Psoas muscle (tissue), 7 donors: ENCODE measurements at regions not wholly inside any gene's neighbourhood (a gene's known extent, or its start where the extent isn't known, plus 50 kb on each side); places are given as distances from the start of the nearest gene placed in this dataset.

Experiments used
- ATAC-seq, 4 donors: fragments of 200-7000 bp; cut with Tn5 transposase; one replicate each; pipeline ENCODE4 v1.9.1; 2020; ENCODE audit warnings: moderate library complexity in 3 of 4, mild to moderate bottlenecking in 2 of 4
- DNase-seq, 2 donors: peaks; one replicate each; pipeline ENCODE4 v3.0.0-alpha.2; 2020
- H3K27ac ChIP-seq: fragments of 200-600 bp; one replicate; pipeline ENCODE4 v1.8.0; 2022
- H3K27me3 ChIP-seq, 3 donors: fragments of 200-600 bp in 1 of 3; one replicate each; pipeline versions ENCODE4 v1.6.1 to v1.8.0; 2013 to 2022; ENCODE audit warnings: low read length in 2 of 3, mild to moderate bottlenecking in 2 of 3, moderate library complexity in 1 of 3; ENCODE audit not compliant: insufficient read depth in 3 of 3
- H3K36me3 ChIP-seq, 2 donors: fragments of 200-600 bp in 1 of 2; one replicate each; pipeline versions ENCODE4 v1.6.1 to v1.8.0; 2013 to 2022; ENCODE audit warnings: low read depth in 1 of 2, mild to moderate bottlenecking in 1 of 2, moderate library complexity in 1 of 2; ENCODE audit not compliant: insufficient read depth in 1 of 2
- H3K4me1 ChIP-seq: fragments of 200-600 bp; one replicate; pipeline ENCODE4 v1.8.0; 2022
- H3K4me3 ChIP-seq: fragments of 200-600 bp; one replicate; pipeline ENCODE4 v1.8.0; 2022; ENCODE audit warnings: mild to moderate bottlenecking
- H3K9me3 ChIP-seq: fragments of 200-600 bp; one replicate; pipeline ENCODE4 v1.8.0; 2022
- WGBS, 3 donors: extraction: QIAGEN DNeasy Blood & Tissue Kit; methylation state at CpG; one replicate each; pipeline versions ENCODE4 v1.1.6 to v1.1.7; 2013; 5-methylcytosine and 5-hydroxymethylcytosine counted together
- intact Hi-C, 2 donors: fragments of 100-400 bp; cut with DNase I; formaldehyde crosslinking; loops; one replicate each; pipeline versions ENCODE4 v1.11.0 to v1.14.2; 2022
- TF ChIP-seq, protein P1 (sequence below): fragments of 200-600 bp; IDR thresholded peaks from one replicate; pipeline ENCODE4 v1.8.0; 2022; ENCODE audit warnings: antibody characterized with exemption
- donor health status: healthy with polysubstance abuse.
- donor health status: DM: no; HTN: no; CAD: no; lungs with moderate emphysema.
- donor health status: Bipolar disorder and iron deficiency.
- donor health status: healthy.
- donor health status: DM: yes; HTN: yes; CAD: no.
- donor health status: DM: no; HTN: no; CAD: no.
- donor health status: DM: yes; HTN: yes; CAD: no.

DNA sequence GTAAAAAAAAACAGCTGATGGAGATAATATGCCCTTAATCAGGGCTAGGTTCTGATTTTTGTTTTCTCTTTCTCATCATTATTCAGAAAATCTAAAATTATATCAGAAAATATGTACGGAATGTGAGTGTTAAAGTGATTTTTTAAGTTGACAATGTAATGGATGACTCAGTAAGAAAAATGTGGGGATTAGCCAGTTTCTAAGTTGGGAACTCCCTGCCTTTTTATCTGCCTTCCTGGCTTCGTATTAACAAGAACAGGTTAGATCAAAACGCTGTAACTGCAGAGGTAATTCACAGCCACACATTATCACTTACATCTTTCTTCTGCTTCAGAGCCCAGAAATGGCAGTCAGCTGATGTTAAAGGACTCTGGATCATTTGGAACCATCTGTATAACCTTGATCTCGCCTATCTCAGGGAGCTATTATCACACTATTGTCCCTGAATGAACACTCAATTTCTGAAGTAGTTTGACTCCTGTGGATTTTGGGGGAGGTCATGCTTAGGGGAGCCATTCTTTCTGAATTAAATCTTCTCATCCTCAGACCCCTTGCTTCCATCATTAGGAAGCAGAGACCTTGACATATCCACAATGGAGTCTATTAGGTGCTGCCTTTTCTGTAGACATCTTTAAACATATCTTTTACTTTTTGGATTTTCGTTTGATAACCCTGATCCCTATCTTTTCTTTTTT, 135.7 kb upstream of the SLC16A7 start:
- intact Hi-C loops: no loop called here
- Histone ChIP-seq H3K4me1 (no peaks in the 10 kb centered on the region), H3K4me3 (no peak overlapping the region), H3K27me3 (no peaks in the 10 kb centered on the region), H3K27ac (no peak overlapping the region), H3K36me3 (no peaks in the 10 kb centered on the region), H3K9me3 (no peaks in the 10 kb centered on the region)
- TF ChIP-seq, protein P1, sequence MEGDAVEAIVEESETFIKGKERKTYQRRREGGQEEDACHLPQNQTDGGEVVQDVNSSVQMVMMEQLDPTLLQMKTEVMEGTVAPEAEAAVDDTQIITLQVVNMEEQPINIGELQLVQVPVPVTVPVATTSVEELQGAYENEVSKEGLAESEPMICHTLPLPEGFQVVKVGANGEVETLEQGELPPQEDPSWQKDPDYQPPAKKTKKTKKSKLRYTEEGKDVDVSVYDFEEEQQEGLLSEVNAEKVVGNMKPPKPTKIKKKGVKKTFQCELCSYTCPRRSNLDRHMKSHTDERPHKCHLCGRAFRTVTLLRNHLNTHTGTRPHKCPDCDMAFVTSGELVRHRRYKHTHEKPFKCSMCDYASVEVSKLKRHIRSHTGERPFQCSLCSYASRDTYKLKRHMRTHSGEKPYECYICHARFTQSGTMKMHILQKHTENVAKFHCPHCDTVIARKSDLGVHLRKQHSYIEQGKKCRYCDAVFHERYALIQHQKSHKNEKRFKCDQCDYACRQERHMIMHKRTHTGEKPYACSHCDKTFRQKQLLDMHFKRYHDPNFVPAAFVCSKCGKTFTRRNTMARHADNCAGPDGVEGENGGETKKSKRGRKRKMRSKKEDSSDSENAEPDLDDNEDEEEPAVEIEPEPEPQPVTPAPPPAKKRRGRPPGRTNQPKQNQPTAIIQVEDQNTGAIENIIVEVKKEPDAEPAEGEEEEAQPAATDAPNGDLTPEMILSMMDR: no peak
- no peak for ATAC-seq
- no peak for DNase-seq
- WGBS, 3 donors: 66 to 74% (median 66%) methylated on average over 5 of the region's 5 CpGs

DNA sequence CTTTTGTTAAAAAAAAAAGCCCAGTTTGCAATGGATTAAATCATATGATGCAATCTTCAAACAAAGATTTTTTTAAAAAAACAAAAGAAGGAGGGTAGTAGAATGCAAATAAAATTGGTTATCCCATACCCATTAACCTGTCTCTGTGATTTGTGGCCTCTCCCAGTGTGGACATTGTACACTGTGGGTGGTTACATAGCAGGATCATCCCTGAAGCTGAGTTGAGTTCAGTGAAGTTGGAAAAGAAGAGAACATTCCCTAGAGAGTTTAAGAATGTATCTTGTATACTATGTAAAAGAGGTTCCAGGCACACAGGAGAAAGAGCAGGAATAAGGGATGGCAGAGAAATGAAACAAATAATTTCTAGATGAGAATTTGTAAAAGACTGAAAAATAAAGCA, 142.4 kb upstream of the SLC16A7 start:
- intact Hi-C loops: no loop called here
- TF ChIP-seq, protein P1: no peak
- ATAC-seq: no peak

DNA sequence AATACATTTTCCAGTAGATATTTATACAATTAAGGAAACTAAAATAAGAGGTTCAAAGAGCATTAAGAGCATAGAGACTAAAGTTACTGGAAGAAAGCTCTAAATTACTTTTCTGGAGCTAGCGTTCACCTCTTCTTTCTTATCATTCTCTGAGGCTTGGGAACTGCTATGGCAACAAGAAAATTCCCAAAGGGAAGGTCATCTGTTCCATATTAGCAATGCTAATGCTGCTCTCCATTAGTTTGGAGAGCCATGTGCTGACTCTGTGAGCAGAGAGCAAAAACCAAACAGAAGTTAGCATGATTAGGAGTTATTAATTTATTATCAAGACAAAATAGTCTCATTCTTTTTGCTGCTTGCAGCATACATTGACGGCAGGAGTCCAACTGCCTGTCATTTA, 143.1 kb upstream of the SLC16A7 start:
- ATAC-seq (no peak), DNase-seq (no peak)
- Histone ChIP-seq H3K27me3 (no peaks in the 10 kb centered on the region), H3K9me3 (no peaks in the 10 kb centered on the region), H3K36me3 (no peaks in the 10 kb centered on the region), H3K4me1 (no peaks in the 10 kb centered on the region), H3K27ac (no peak overlapping the region), H3K4me3 (no peak overlapping the region)
- intact Hi-C loops: no loop called here
- TF ChIP-seq, protein P1: no peak
- WGBS, 3 donors: 30 to 43% (median 34%) methylated on average over 2 of the region's 2 CpGs

More for the DNA sequence above, 142.4 kb upstream of the SLC16A7 start:
- H3K27ac ChIP-seq: no peak overlapping the region
- DNase-seq: no peak
- H3K9me3 ChIP-seq: no peaks in the 10 kb centered on the region
- H3K4me1 ChIP-seq: no peaks in the 10 kb centered on the region
- no peaks in the 10 kb centered on the region for H3K27me3 ChIP-seq
- H3K36me3 ChIP-seq: no peaks in the 10 kb centered on the region
- no peak overlapping the region for H3K4me3 ChIP-seq

DNA sequence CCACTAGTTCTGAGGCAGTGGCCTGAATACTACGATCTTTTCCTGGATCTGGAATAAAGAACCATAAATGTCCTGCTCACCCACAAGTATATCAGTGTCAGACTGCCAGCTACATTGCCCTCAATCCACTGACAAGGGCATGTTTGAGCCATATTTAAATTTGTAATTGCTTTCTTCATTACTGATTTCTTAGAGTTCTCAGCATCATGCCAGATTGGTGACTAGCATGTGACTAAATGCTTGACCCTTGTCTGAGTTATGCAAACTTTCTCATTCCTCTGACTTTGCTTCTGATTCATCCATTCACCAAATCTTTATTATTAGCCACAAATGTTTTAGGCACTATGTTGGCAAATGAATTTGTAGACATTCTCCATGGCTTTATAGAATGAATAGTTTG, 143.6 kb upstream of the SLC16A7 start:
- H3K36me3 ChIP-seq: no peaks in the 10 kb centered on the region
- no peak overlapping the region for H3K4me3 ChIP-seq
- H3K4me1 ChIP-seq: no peaks in the 10 kb centered on the region
- no peaks in the 10 kb centered on the region for H3K27me3 ChIP-seq
- WGBS, 3 donors: 27 to 57% (median 41%) methylated on average over 1 of the region's 1 CpG
- TF ChIP-seq, protein P1: no peak
- H3K9me3 ChIP-seq: no peaks in the 10 kb centered on the region
- ATAC-seq (no peak), DNase-seq (no peak)
- H3K27ac ChIP-seq: no peak overlapping the region
- intact Hi-C loops: no loop called here

DNA sequence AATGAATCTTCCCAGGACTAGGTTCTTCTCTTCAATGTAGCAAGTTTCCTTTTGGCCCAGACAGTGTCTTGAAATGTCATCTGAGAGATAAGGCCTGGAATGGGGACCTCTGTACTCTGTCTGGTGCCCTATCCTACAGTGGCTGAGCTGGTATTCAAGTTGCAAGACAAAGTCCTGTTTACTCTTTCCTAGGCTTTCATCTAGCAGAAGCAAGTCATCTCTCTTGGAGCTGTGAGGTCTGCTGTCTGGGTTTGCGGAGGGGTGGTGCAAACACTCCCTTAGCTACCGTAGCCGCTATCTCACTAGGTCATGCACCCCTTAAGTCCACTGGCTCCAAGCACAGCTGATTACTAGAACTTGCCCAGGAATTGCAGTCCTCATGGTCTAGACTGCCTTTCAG, 149.7 kb upstream of the SLC16A7 start:
- H3K4me3 ChIP-seq: no peak overlapping the region
- H3K36me3 ChIP-seq: no peaks in the 10 kb centered on the region
- 61 to 98% (median 96%) methylated on average over 3 of the region's 3 CpGs for WGBS, 3 donors
- H3K27me3 ChIP-seq: no peaks in the 10 kb centered on the region
- ATAC-seq (no peak), DNase-seq (no peak)
- intact Hi-C loops: no loop called here
- peaks cover 3% of the 10 kb centered on the region for H3K9me3 ChIP-seq
- H3K27ac ChIP-seq: no peak overlapping the region
- H3K4me1 ChIP-seq: no peaks in the 10 kb centered on the region
- TF ChIP-seq, protein P1: no peak
